GM12892 (cell line): ENCODE measurements at regions not wholly inside any gene's neighbourhood (a gene's known extent, or its start where the extent isn't known, plus 50 kb on each side); places are given as distances from the start of the nearest gene placed in this dataset.

Experiments used
- DNase-seq: peaks from one replicate; pipeline ENCODE4 v3.0.0; 2011; ENCODE audit not compliant: insufficient read length
- FAIRE-seq: peaks from 2 replicates; lab custom pipeline; 2011; peaks lifted over from hg19 to GRCh38; lab: Jason Lieb, UNC
- POLR2A ChIP-seq: IDR thresholded peaks from 2 replicates; pipeline ENCODE4 v1.6.1; 2011; ENCODE audit warnings: low read depth, low read length, control low read depth
- POLR2AphosphoS5 ChIP-seq: IDR thresholded peaks from 2 replicates; pipeline ENCODE4 v1.6.1; 2011; ENCODE audit warnings: low read depth, low read length, control low read depth
- TAF1 ChIP-seq: IDR thresholded peaks from 2 replicates; pipeline ENCODE4 v1.6.1; 2011; ENCODE audit warnings: low read depth, mild to moderate bottlenecking, control low read depth, low read length, borderline replicate concordance

DNA sequence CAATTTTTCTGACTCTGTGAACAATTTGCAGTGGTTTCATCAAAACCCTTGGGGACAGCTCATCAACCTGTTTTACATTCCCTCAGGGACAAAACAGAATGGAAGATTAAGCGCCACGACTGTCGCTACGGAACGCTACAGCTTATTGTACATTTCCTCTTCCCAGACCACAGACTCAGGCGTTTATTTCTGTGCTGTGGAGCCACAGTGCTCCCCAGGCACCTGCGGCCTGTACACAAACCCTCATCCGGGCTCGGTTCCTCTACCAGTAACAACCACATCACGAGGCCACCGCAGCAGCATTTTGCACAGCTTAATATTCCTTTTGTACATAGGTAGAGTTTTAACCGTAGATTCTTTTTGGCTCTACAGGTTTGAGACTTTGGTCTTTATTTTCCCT, 397.4 kb upstream of the OR4E1 start:
- TF ChIP-seq POLR2A (no peak), POLR2AphosphoS5 (no peak), TAF1 (no peak)
- FAIRE-seq (peak; percentile 58), DNase-seq (no peak)

DNA sequence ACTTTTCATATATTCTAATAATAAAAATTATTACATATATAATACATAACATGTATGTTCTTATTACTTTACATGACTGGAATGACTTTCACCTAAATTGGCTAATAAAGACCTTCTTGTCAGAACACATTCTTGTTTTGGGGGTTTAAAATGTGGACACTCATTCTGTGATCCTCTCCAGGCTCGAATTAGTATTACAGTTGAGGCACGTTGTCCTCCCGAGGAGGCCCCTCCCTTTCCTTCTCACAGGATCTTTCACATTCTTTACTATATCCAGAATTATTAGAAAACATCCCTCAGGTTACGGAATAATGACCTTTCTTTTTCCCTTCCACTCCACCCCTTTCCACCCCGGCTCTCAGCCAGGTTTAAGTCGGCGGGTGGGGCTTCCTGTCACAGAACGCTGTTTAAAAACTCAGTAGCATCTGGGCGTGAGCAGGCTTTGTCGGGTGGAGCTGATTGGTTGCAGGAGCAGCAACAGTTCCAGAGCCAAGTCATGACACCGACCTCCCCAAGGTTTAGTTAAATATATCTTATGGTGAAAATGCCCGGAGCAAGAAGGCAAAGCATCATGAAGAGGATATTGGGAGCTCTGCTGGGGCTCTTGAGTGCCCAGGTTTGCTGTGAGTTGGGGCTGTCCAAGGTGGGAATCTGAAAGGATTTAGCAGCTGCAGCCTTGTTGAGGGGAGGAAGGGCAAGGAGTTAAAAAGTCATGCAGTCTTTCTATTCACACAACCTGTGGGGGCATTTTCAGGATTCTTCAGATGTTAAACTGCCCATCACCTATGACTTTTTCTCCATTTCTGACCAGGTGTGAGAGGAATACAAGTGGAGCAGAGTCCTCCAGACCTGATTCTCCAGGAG, 396.7 kb upstream of the OR4E1 start:
- DNase-seq (no peak), FAIRE-seq (peak; percentile 36)

DNA sequence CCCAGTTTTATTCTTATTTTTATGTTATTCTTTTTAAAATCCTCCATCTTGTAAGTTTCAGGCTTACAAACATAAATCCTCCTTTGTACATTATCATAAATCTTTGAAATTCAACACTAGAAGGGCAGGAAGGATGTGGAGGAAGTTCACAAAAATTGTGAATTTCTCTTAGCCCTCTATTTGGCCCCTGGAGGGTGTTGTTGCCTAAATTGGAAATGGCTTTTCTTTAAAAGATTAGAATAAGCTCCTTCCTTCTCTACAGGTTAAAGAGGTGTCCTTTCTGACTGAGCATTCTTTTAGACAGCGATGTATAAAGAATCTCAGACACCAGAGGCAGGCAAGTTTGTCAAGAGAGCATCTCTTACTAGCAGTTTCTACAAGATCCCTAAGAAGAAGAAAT, 391.7 kb upstream of the OR4E1 start:
- no peak for DNase-seq
- no peak for FAIRE-seq
- TF ChIP-seq POLR2A (no peak), TAF1 (no peak), POLR2AphosphoS5 (no peak)

More for the DNA sequence above, 396.7 kb upstream of the OR4E1 start:
- TF ChIP-seq TAF1, result no peak
- TF ChIP-seq POLR2A, result no peak
- TF ChIP-seq POLR2AphosphoS5, result no peak

DNA sequence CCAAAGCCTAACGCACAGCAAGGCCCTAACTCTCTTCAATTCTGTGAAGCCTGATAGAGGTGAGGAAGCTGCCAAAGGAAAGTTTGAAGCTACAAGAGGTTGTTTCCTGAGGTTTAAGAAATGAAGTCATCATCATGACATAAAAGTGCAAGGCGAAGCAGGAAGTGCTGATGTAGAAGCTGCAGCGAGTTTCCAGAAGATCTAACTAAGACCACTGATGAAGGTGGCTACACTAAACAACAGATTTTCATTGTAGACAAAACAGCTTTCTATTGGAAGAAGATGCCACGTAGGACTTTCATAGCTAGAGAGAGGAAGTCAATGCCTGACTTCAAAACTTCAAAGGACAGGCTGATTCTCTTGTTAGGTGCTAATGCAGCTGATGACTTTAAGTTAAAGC, 385.6 kb upstream of the OR4E1 start:
- no peak for FAIRE-seq
- TF ChIP-seq POLR2AphosphoS5 (no peak), TAF1 (no peak), POLR2A (no peak)
- DNase-seq, result no peak

DNA sequence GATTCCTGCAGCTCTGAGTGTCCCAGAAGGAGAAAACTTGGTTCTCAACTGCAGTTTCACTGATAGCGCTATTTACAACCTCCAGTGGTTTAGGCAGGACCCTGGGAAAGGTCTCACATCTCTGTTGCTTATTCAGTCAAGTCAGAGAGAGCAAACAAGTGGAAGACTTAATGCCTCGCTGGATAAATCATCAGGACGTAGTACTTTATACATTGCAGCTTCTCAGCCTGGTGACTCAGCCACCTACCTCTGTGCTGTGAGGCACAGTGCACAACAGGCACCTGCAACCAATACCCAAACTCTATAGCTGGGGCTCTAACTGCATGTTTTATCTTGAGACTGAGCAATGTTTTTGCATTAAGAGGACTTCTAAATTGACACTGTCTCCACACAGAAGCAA, 379.2 kb upstream of the OR4E1 start:
- TF ChIP-seq POLR2AphosphoS5 (no peak), POLR2A (no peak), TAF1 (no peak)
- FAIRE-seq (no peak), DNase-seq (no peak)

DNA sequence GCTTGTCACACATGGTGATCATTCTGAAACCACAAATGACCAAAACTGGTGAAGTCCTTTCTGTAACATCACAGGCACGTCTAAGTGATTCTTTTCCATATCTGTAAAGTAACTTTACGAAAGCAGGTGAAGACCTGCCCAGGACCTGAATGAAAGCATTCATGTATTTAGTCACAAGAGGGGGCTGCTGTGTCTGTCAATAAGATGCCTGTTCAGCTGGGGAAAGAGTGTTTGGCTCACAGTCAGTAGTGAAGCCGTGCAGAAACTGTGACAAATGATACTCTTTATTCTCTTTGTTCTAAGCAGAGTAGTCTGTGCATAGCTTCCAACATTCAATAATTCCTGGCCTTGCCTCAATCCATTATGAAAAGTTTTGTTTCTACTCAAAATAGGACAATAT, 373.5 kb upstream of the OR4E1 start:
- TF ChIP-seq POLR2A, result no peak
- TF ChIP-seq TAF1, result no peak
- TF ChIP-seq POLR2AphosphoS5, result no peak
- no peak for DNase-seq
- peak; percentile 30 for FAIRE-seq

DNA sequence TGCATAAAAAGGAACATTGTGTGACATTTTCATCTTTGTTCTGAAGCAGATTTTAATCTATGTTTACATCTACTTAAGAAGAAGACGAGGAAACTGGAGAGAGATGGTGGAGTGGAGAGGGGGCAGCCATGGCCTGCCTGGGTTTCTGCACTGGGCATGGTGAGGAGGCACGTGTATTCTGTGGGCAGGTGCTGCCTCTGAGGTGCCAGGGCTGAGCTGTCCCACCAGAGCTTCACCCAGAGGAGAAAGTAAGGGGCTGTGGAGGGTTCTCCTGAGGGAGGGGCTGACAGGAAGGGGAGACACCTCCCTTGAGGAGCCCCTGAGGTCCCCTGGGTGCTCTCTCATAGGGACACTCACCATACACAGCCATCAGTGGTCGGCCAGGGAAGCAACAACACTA, 372.4 kb upstream of the OR4E1 start:
- no peak for DNase-seq
- FAIRE-seq, result no peak
- no peak for TF ChIP-seq TAF1
- TF ChIP-seq POLR2AphosphoS5, result no peak
- TF ChIP-seq POLR2A, result no peak

DNA sequence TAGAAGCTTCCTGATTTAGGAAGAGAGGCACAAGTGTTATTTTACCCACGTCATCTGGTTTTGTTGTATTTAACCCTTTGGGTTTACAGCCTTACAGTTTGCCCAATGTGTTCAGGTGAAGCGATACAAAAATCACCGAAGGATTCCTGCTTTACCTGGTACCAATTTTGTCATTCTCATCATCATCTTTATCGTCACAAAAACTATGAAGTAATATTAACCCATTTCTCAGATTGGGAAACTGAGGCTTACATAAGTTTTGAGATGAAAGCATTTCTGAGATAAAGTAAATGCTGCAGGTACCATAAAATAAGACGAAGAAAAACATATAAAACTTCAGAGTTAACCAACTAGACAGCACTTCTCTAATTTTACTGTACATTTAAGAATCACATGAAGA, 370.6 kb upstream of the OR4E1 start:
- no peak for FAIRE-seq
- TF ChIP-seq POLR2A (no peak), POLR2AphosphoS5 (no peak), TAF1 (no peak)
- DNase-seq, result no peak

DNA sequence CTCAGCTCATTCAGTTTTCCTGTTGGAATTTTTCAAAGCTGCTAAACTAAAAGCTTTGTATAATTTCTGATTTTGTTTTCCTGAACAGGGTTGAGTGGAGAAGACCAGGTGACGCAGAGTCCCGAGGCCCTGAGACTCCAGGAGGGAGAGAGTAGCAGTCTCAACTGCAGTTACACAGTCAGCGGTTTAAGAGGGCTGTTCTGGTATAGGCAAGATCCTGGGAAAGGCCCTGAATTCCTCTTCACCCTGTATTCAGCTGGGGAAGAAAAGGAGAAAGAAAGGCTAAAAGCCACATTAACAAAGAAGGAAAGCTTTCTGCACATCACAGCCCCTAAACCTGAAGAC, 367.1 kb upstream of the OR4E1 start:
- no peak for TF ChIP-seq TAF1
- TF ChIP-seq POLR2A, result no peak
- no peak for TF ChIP-seq POLR2AphosphoS5
- no peak for FAIRE-seq
- DNase-seq, result no peak

DNA sequence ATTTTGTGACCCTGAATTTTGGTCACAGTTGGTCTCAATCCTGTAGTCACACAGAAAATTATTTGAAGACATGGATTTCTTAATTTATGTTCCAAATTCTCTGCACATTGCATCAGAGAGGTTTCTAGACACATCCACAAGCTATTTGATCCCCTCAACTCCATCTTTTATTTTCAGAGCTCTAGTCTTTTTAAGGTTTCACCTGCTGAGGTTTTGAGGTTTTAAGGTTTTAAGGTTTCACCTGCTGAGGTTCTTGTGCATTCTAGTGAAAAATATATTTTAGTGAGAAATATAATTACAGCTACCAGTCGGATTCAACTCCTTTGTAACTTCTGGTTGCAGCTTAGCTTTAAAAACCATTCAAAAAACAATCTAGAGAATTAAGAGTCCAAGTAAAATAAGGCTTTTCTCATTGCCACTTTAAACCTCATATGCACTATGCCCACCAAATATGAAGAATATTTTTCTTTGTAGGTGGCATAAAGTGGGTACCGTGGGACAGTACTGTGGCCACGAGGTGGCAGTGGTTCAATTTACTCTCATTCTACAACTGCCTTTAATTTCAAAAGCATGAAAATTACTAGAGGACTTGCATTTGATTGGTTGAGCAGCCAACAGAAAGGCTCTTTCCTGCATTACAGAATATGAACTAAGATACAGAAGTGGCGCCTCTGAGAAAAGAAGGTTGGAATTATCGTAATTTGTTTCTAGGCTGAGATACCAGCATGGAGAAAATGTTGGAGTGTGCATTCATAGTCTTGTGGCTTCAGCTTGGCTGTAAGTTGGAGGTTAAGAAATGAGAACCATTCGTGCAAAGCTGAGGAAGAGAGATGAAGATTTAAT, 366.5 kb upstream of the OR4E1 start:
- TF ChIP-seq POLR2A (no peak), TAF1 (no peak), POLR2AphosphoS5 (no peak)
- DNase-seq (no peak), FAIRE-seq (no peak)

DNA sequence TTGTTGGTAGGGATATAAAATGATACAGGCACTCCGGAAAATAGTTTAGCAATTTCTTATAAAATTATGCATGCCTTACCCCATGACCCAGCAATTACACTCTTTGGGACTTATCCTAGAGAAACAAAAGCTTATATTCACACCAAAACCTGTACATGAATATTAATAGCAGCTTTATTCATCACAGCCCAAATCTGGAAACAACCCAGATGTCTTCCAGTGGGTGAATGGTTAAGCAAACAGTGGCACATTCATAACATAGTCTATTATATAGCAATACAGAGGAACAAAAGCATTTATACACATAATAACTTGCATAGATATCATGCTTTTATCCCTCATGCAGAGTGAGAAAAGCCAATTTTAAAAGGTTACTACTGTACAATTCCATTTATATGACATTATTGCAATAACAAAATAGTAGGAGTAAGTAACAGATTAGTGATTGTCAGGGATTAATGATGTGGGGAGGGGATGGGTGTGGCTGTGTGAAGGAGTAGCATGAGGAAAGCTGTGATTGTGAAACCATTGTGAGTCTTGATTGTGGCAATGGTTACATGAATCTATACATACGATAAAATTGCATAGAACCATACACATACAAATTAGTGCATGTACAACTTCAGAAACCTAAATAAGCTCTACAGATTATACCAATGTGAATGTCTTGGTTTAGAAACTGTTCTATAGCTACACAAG, 363.1 kb upstream of the OR4E1 start:
- TF ChIP-seq POLR2A (no peak), TAF1 (no peak), POLR2AphosphoS5 (no peak)
- no peak for FAIRE-seq
- DNase-seq, result no peak

DNA sequence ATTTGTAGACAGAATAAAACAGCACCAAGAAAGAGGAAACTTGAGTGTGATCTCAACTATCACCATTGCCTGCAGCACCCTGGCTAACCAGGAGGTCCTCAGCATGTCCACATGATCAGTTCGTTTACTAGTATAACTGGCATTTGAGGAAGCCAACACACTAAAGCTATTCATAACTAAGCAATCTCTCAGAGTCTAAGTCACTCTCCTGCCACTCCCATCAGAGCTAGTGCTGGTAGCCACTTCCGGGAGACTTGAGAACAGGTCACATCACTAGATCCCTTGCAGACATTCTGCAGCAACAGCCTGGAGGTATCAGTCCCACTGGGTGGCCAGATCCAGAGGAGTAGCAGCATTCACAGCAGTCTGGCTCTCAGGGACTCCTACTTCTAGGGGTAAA, 352.9 kb upstream of the OR4E1 start:
- TF ChIP-seq POLR2AphosphoS5 (no peak), TAF1 (no peak), POLR2A (no peak)
- FAIRE-seq (no peak), DNase-seq (no peak)
